Epithelial cell of proximal tubule (primary cell): ENCODE measurements at regions not wholly inside any gene's neighbourhood (a gene's known extent, or its start where the extent isn't known, plus 50 kb on each side); places are given as distances from the start of the nearest gene placed in this dataset.

ENCODE experiments used
- DNase-seq: peaks from one replicate; pipeline ENCODE4 v3.0.0-alpha.2; 2011; ENCODE audit warnings: low read depth
- H3K4me3 ChIP-seq: 2 replicates; pipeline ENCODE4 v1.5.1; 2011; ENCODE audit warnings: low read depth, mild to moderate bottlenecking, low read length
- CTCF ChIP-seq: conservative IDR thresholded peaks from 2 replicates; pipeline ENCODE4 v1.5.1; 2012; ENCODE audit warnings: low read depth, mild to moderate bottlenecking, low read length

DNA sequence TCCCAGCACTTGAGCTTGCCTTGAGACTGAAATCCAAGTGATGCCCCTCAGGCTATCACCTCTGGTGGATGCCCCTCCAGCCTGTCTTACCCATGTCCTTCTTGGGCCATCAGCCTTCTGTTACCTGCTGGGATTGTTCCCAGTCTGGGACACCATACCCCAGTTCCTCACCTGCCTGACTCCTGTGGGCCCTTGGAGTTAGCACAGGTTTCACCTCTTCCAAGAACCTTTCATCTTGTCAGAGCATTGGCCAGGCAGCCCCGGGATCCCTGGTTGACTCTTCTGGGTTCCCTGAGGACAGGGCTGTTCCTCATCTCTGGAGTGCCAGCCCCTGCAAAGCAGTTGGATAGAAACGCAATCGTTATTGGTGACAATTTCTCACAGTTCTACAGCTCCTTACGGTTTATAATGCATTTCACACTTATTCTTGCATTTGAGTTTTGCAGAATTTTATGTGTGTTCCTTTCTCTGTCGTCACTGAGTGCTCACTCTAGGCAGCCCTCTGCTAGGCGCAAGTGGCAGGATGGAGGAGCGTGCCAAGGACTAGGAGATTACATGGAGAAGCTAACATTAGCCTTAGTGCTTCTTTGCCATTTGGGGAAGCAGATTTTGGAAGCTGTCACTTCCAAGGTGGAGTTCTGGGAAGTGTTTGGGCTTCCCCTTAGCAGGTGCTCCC, 139.7 kb downstream of the DDX1 start:
- no peak for TF ChIP-seq CTCF
- no peak overlapping the region for H3K4me3 ChIP-seq
- DNase-seq, result no peak

DNA sequence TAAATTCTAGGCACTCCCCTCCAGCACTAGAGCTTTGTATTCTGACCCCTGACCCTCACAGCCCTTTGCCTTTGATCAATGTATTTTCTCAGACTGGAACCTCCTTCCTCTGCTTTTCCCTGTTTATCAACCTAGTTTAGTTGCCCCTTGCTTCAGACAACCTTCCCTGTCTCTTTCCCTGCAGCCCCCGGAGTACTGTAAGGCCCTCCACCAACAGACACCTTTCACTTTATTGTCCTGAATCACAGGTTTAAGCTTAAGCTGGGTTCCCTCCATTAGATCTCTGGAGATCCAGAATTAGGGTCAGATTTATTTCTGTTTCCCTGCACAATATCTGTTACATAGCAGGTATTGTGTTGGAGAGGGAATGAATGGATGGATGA, 140.2 kb downstream of the DDX1 start:
- TF ChIP-seq CTCF, result no peak
- no peak overlapping the region for H3K4me3 ChIP-seq
- DNase-seq, result no peak

GRCh38 chr2:15732341-15733077, 140.8 kb downstream of the DDX1 start:
- TF ChIP-seq CTCF, result no peak
- H3K4me3 ChIP-seq, result no peak overlapping the region
- no peak for DNase-seq

- no peak for TF ChIP-seq CTCF
- H3K4me3 ChIP-seq, result no peak overlapping the region
- DNase-seq, result no peak
Measured at GRCh38 chr2:15733867-15734673, 142.4 kb downstream of the DDX1 start.

- no peak for TF ChIP-seq CTCF
- no peak overlapping the region for H3K4me3 ChIP-seq
- DNase-seq, result no peak
Measured at GRCh38 chr2:15734674-15735483, 143.2 kb downstream of the DDX1 start.

DNA sequence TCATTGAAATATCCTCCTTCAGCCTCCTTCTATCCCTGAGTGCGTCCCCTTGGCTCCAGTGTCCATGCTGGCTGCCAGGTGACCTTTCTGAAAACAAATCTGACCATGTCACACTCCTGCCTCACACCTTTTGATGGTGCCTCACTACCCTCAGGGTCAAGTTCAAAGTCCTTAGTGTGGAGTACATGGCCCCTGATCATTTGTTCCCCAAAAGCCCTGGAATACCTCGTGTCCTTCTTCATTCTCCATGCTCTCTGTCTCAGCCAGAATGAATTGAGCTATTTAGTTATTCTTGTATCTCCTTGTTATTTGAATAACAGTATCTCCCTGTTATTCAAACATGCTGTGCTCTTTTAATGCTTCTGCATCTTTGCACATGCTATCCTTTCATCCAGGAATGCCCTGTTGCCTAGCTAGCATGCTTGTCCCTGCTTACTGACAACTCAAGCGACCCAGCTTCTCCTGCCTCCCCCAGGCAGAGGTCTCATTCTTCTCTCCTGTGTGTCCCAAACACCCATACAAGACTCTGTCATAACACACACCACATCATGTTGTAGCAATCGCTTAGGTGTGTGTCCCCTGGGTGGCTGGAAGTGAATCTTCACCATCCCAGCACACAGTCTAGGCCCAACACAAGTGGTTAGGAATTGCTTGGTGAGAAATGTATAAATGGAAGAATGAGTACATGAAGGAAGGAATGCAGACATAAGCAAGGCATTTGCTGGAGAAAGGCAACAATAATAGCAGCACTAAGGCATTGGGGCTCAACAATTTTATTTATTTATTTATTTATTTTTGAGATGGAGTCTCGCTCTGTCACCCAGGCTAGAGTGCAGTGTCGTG, 144.0 kb downstream of the DDX1 start:
- no peak for TF ChIP-seq CTCF
- DNase-seq, result no peak
- no peak overlapping the region for H3K4me3 ChIP-seq
